22Rv1 (cell line): ENCODE measurements at regions not wholly inside any gene's neighbourhood (a gene's known extent, or its start where the extent isn't known, plus 50 kb on each side); places are given as distances from the start of the nearest gene placed in this dataset.
"Not testable (repeated sequence)": the region's sequence is repeated elsewhere in the genome, so short reads cannot be mapped to it uniquely, and the experiment has no call there.

Experiments used
- H3K27ac ChIP-seq: fragments of 450-650 bp; 2 replicates; pipeline ENCODE4 v1.5.1; 2017
- ZFX ChIP-seq: fragments of 450-650 bp; IDR thresholded peaks from 2 replicates; pipeline ENCODE4 v1.6.1; 2017; ENCODE audit warnings: antibody characterized with exemption, borderline replicate concordance
- TF ChIP-seq, protein P1 (sequence below): fragments of 450-650 bp; IDR thresholded peaks from 2 replicates; pipeline ENCODE4 v1.5.1; 2017; ENCODE audit warnings: mild to moderate bottlenecking

DNA sequence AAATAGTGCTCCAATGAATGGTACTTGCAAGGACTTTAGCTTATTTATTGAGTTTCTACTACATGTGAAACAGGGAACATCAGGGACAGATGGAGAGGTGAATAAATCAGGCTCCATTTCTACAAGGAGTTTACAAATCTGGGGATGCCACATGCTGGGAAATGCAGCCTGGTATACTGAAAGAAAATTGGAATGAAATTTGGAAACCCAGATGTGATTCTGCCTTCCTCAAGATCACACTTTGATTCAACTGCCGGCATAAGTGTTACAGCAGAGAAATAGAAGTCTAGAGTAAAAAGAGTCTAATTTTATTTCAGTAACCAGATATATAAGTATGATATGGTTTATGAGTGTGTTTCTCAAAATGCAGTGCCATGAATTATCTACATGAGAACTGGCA is 1408.4 kb upstream of the C9orf72 start:
- no peak for TF ChIP-seq ZFX
- TF ChIP-seq, protein P1, sequence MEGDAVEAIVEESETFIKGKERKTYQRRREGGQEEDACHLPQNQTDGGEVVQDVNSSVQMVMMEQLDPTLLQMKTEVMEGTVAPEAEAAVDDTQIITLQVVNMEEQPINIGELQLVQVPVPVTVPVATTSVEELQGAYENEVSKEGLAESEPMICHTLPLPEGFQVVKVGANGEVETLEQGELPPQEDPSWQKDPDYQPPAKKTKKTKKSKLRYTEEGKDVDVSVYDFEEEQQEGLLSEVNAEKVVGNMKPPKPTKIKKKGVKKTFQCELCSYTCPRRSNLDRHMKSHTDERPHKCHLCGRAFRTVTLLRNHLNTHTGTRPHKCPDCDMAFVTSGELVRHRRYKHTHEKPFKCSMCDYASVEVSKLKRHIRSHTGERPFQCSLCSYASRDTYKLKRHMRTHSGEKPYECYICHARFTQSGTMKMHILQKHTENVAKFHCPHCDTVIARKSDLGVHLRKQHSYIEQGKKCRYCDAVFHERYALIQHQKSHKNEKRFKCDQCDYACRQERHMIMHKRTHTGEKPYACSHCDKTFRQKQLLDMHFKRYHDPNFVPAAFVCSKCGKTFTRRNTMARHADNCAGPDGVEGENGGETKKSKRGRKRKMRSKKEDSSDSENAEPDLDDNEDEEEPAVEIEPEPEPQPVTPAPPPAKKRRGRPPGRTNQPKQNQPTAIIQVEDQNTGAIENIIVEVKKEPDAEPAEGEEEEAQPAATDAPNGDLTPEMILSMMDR = no peak
- no peak overlapping the region for H3K27ac ChIP-seq

DNA sequence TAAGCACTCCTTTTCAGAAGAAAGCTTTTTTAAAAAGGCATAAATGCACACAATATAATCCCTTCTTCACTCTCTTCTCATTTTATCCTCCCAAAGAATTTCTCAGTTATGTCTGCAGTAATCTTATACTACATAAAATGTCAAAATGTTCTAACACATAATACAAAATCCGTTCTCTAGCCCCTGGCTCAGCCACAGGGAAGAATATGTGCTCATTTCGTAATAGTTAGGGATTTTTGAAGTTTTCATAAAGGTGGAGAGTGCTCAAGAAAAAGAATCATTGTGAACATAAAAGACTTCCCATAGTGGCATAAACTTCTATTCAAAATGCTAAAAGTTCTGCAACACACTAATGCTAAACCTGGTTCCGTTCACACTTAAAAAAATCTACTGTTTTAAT is 1410.7 kb upstream of the C9orf72 start:
- TF ChIP-seq, protein P1 = no peak
- no peak for TF ChIP-seq ZFX
- no peak overlapping the region for H3K27ac ChIP-seq

DNA sequence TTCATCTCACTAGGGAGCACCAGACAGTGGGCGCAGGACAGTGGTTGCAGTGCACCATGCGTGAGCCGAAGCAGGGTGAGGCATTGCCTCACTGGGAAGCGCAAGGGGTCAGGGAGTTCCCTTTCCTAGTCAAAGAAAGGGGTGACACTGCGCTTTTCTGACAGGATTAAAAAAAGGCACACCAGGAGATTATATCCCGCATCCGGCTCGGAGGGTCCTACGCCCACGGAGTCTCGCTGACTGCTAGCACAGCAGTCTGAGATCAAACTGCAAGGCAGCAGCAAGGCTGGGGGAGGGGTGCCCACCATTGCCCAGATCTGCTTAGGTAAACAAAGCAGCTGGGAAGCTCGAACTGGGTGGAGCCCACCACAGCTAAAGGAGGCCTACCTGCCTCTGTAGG is 1416.7 kb upstream of the C9orf72 start:
- H3K27ac ChIP-seq = not testable (repeated sequence)

DNA sequence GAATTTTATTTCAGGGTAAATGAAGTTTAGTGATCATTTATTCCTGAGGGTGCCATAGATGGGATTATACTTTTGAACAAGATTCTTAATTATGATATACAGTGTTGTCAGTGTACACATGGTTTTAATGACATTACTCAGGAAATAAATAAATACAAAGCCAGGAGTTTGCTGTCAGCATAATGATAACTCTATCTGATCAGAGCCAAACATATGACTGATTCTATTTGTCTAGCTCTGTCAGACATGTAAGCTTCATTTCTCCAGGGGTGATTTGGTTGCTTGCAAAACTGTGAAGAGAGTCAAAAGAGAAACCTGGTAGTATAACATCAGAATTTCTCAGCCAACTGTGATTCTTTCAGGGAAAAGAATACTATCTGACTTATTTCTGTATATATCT is 1425.8 kb upstream of the C9orf72 start:
- H3K27ac ChIP-seq = no peak overlapping the region
- TF ChIP-seq ZFX = no peak
- TF ChIP-seq, protein P1 = no peak

DNA sequence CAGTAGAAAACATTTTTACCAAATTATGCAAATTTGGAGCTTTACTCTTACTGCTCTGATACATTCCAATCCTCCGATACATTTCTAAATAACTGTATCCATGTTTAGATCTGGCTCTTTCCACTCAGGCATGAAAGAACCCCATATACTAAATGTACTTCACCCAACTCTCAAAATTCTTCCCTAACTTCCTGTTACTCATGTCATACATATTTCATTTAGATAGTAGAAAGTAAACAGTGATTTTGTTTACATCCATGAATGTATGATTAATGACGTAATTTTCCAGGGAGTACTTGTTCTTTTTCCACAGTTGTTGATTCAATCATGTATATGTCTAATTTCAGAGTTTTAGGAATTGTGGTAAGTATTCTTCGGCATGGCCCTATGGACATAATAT is 1426.5 kb upstream of the C9orf72 start:
- H3K27ac ChIP-seq = no peak overlapping the region
- TF ChIP-seq, protein P1 = no peak
- no peak for TF ChIP-seq ZFX

DNA sequence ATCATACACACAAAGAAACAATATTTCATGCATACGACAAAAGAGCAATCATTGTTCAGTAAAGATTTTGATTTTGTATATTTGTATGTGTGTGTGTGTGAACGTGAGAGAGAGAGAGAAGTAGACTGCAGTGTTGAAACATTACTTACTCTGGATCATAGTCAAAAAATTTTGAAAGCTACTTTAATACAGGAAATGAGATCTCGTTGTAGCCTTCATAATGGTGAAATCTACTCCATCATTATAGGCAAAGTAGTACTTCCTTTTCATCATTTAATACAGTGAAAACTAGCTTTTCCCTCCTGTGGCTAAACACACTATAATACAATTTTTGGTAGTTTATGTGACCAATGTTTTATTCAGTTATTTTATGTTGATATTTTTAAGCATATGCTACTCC is 1427.7 kb upstream of the C9orf72 start:
- H3K27ac ChIP-seq = no peak overlapping the region
- TF ChIP-seq, protein P1 = no peak

DNA sequence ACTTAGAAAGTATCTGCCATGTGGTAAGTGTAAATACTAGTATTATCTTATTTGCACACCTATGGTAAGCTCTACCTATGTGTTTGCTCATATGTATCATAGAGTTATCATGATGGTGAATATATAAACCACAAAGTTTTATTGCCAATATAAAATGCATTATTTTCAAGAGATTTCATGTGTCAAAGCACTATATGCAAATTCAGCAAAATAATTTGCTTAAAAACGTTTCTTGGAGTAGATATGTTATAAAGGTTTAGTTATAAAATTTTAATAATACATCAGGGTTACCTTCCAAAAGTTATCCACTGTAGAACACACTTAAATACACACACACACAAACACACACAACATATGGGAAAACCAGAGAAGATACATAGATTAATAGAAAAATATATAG is 1431.7 kb upstream of the C9orf72 start:
- no peak overlapping the region for H3K27ac ChIP-seq
- TF ChIP-seq ZFX = no peak
- TF ChIP-seq, protein P1 = no peak

DNA sequence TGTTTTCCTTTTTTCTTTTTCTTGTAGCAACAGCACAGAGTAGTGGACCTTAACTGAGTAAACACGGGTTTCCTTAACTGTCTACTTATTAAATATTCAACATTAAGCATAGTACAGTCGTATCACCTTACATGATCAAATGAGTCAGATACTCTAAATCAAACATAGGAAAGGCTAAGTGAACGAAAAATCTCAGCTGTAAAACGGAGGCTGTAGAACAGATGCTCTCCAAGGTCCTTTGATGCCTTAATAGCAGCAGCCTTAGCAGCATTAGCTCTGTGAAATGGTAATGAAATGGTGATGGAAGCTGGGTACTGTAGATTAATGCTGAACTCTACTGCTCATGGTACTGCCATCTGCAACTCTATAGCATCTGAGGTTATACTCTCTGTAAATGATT is 1433.3 kb upstream of the C9orf72 start:
- no peak overlapping the region for H3K27ac ChIP-seq
- TF ChIP-seq ZFX = no peak
- TF ChIP-seq, protein P1 = no peak
